ENCODE measurements at regions not wholly inside any gene's neighbourhood (a gene's known extent, or its start where the extent isn't known, plus 50 kb on each side); places are given as distances from the start of the nearest gene placed in this dataset.

- H3K36me3 ChIP-seq (ENCODE audit: insufficient read depth, low read length) = no peaks in the 10 kb centered on the region
- H3K79me2 ChIP-seq (ENCODE audit: insufficient read depth, low read depth, low read length) = no peaks in the 10 kb centered on the region
- H3K9me2 ChIP-seq (ENCODE audit: insufficient read depth, low read length) = no peaks in the 10 kb centered on the region
- H2AFZ ChIP-seq (ENCODE audit: low read length) = no peak overlapping the region
- no TSS peak for BruUV-seq (replicated peaks)
- H3K27ac ChIP-seq (ENCODE audit: low read depth, low read length, poor library complexity, severe bottlenecking) = no peak overlapping the region
- H3K4me2 ChIP-seq (ENCODE audit: low read length) = no peak overlapping the region
- TF ChIP-seq CTCF (conservative IDR thresholded peaks at IDR 0.05; ENCODE audit: low read length) (no peak), EZH2phosphoT487 (IDR thresholded peaks at IDR 0.05; ENCODE audit: borderline replicate concordance, low read depth, low read length) (no peak)
- DNase-seq (ENCODE audit: low spot score) = no peak
- ChIA-PET POLR2A (no interaction called here), CTCF (ENCODE audit: unreplicated experiment) (no interaction called here)
- intact Hi-C loops (cut with micrococcal nuclease; ENCODE audit: unreplicated experiment) = no loop called here
- H3K4me3 ChIP-seq (ENCODE audit: low read depth, low read length, poor library complexity, severe bottlenecking) = no peak overlapping the region
- no peaks in the 10 kb centered on the region for H3K9me3 ChIP-seq (ENCODE audit: low read length)
- H3K4me1 ChIP-seq (ENCODE audit: insufficient read depth, low read length, poor library complexity, severe bottlenecking) = no peaks in the 10 kb centered on the region
- H4K20me1 ChIP-seq (ENCODE audit: insufficient read depth, low read length) = no peaks in the 10 kb centered on the region
These were observed 1442.0 kb downstream of the AACS start for GRCh38 chr12:126507231-126507630.

GRCh38 chr12:126509572-126509971, 1444.3 kb downstream of the AACS start:
- H2AFZ ChIP-seq (ENCODE audit: low read length) = no peak overlapping the region
- no peaks in the 10 kb centered on the region for H3K36me3 ChIP-seq (ENCODE audit: insufficient read depth, low read length)
- no peaks in the 10 kb centered on the region for H4K20me1 ChIP-seq (ENCODE audit: insufficient read depth, low read length)
- ChIA-PET POLR2A (interaction anchor here (0.7 kb wide), 1 partner anchor 1209 kb away, joined by 3 read pairs; no protein-coding TSS in a partner anchor), CTCF (ENCODE audit: unreplicated experiment) (no interaction called here)
- TF ChIP-seq CTCF (conservative IDR thresholded peaks at IDR 0.05; ENCODE audit: low read length) (no peak), EZH2phosphoT487 (IDR thresholded peaks at IDR 0.05; ENCODE audit: borderline replicate concordance, low read depth, low read length) (no peak)
- H3K79me2 ChIP-seq (ENCODE audit: insufficient read depth, low read depth, low read length) = no peaks in the 10 kb centered on the region
- no peaks in the 10 kb centered on the region for H3K9me3 ChIP-seq (ENCODE audit: low read length)
- no TSS peak for BruUV-seq (replicated peaks)
- intact Hi-C loops (cut with micrococcal nuclease; ENCODE audit: unreplicated experiment) = no loop called here
- no peak for DNase-seq (ENCODE audit: low spot score)
- no peak overlapping the region for H3K4me2 ChIP-seq (ENCODE audit: low read length)
- no peak overlapping the region for H3K27ac ChIP-seq (ENCODE audit: low read depth, low read length, poor library complexity, severe bottlenecking)
- no peaks in the 10 kb centered on the region for H3K9me2 ChIP-seq (ENCODE audit: insufficient read depth, low read length)
- H3K4me1 ChIP-seq (ENCODE audit: insufficient read depth, low read length, poor library complexity, severe bottlenecking) = no peaks in the 10 kb centered on the region
- no peak overlapping the region for H3K4me3 ChIP-seq (ENCODE audit: low read depth, low read length, poor library complexity, severe bottlenecking)

- ChIA-PET CTCF (ENCODE audit: unreplicated experiment) (no interaction called here), POLR2A (no interaction called here)
- no peaks in the 10 kb centered on the region for H3K4me1 ChIP-seq (ENCODE audit: insufficient read depth, low read length, poor library complexity, severe bottlenecking)
- H3K79me2 ChIP-seq (ENCODE audit: insufficient read depth, low read depth, low read length) = no peaks in the 10 kb centered on the region
- H2AFZ ChIP-seq (ENCODE audit: low read length) = no peak overlapping the region
- no peak for TF ChIP-seq CTCF (conservative IDR thresholded peaks at IDR 0.05; ENCODE audit: low read length)
- TF ChIP-seq EZH2phosphoT487 (IDR thresholded peaks at IDR 0.05; ENCODE audit: borderline replicate concordance, low read depth, low read length) = no peak
- no peaks in the 10 kb centered on the region for H3K36me3 ChIP-seq (ENCODE audit: insufficient read depth, low read length)
- no peaks in the 10 kb centered on the region for H3K9me3 ChIP-seq (ENCODE audit: low read length)
- no peak overlapping the region for H3K4me3 ChIP-seq (ENCODE audit: low read depth, low read length, poor library complexity, severe bottlenecking)
- no peak overlapping the region for H3K4me2 ChIP-seq (ENCODE audit: low read length)
- intact Hi-C loops (cut with micrococcal nuclease; ENCODE audit: unreplicated experiment) = no loop called here
- no peak overlapping the region for H3K27ac ChIP-seq (ENCODE audit: low read depth, low read length, poor library complexity, severe bottlenecking)
- BruUV-seq (replicated peaks) = no TSS peak
- H4K20me1 ChIP-seq (ENCODE audit: insufficient read depth, low read length) = no peaks in the 10 kb centered on the region
- no peaks in the 10 kb centered on the region for H3K9me2 ChIP-seq (ENCODE audit: insufficient read depth, low read length)
- no peak for DNase-seq (ENCODE audit: low spot score)
These were observed 1445.4 kb downstream of the AACS start for GRCh38 chr12:126510630-126511029.
